Ectodermal cell (in vitro differentiated cells): ENCODE measurements at regions not wholly inside any gene's neighbourhood (a gene's known extent, or its start where the extent isn't known, plus 50 kb on each side); places are given as distances from the start of the nearest gene placed in this dataset.

Experiments
- H3K27ac ChIP-seq: 2 replicates; pipeline ENCODE4 v1.7.0; 2013; ENCODE audit warnings: mild to moderate bottlenecking, low read depth, low read length; ENCODE audit not compliant: insufficient read depth, poor library complexity, severe bottlenecking
- H3K27me3 ChIP-seq: 2 replicates; pipeline ENCODE4 v1.7.0; 2013; ENCODE audit warnings: mild to moderate bottlenecking, low read length; ENCODE audit not compliant: insufficient read depth, control insufficient read depth, poor library complexity, severe bottlenecking
- H3K36me3 ChIP-seq: one replicate; pipeline ENCODE4 v1.7.0; 2013; ENCODE audit warnings: low read length; ENCODE audit not compliant: control insufficient read depth, insufficient read depth
- H3K4me1 ChIP-seq: one replicate; pipeline ENCODE4 v1.7.0; 2013; ENCODE audit warnings: low read length; ENCODE audit not compliant: control insufficient read depth, insufficient read depth
- H3K4me3 ChIP-seq: 2 replicates; pipeline ENCODE4 v1.7.0; 2013; ENCODE audit warnings: low read depth, low read length, control low read depth; ENCODE audit not compliant: insufficient read depth
- H3K9me3 ChIP-seq: 2 replicates; pipeline ENCODE4 v1.7.0; 2013; ENCODE audit warnings: mild to moderate bottlenecking, low read length, moderate library complexity; ENCODE audit not compliant: control insufficient read depth
- WGBS, 2 experiments: methylation state at CpG; one replicate each; pipeline ENCODE4 v1.1.7; 2013; ENCODE audit warnings: missing lambda C conversion rate in 2 of 2; 5-methylcytosine and 5-hydroxymethylcytosine counted together

- 95 to 96% methylated on average over 2 of the region's 2 CpGs for WGBS, 2 experiments
- H3K9me3 ChIP-seq = no peaks in the 10 kb centered on the region
- no peaks in the 10 kb centered on the region for H3K4me1 ChIP-seq
- no peak overlapping the region for H3K27ac ChIP-seq
- H3K4me3 ChIP-seq = no peak overlapping the region
- no peaks in the 10 kb centered on the region for H3K27me3 ChIP-seq
- no peaks in the 10 kb centered on the region for H3K36me3 ChIP-seq
Measured at GRCh38 chr1:94650301-94650700, 108.7 kb upstream of the F3 start.

- no peak overlapping the region for H3K27ac ChIP-seq
- H3K9me3 ChIP-seq = no peaks in the 10 kb centered on the region
- WGBS, 2 experiments = 92 to 96% methylated on average over 12 to 14 of the region's 14 CpGs
- H3K4me1 ChIP-seq = no peaks in the 10 kb centered on the region
- no peaks in the 10 kb centered on the region for H3K36me3 ChIP-seq
- H3K27me3 ChIP-seq = no peaks in the 10 kb centered on the region
- no peak overlapping the region for H3K4me3 ChIP-seq
Measured at GRCh38 chr1:94648225-94649007, 106.9 kb upstream of the F3 start.

- H3K27me3 ChIP-seq = no peaks in the 10 kb centered on the region
- no peak overlapping the region for H3K4me3 ChIP-seq
- no peak overlapping the region for H3K27ac ChIP-seq
- WGBS, 2 experiments = 89 to 92% methylated on average over 5 to 6 of the region's 6 CpGs
- H3K36me3 ChIP-seq = no peaks in the 10 kb centered on the region
- H3K4me1 ChIP-seq = no peaks in the 10 kb centered on the region
- no peaks in the 10 kb centered on the region for H3K9me3 ChIP-seq
Measured at GRCh38 chr1:94646786-94647555, 105.4 kb upstream of the F3 start.

DNA sequence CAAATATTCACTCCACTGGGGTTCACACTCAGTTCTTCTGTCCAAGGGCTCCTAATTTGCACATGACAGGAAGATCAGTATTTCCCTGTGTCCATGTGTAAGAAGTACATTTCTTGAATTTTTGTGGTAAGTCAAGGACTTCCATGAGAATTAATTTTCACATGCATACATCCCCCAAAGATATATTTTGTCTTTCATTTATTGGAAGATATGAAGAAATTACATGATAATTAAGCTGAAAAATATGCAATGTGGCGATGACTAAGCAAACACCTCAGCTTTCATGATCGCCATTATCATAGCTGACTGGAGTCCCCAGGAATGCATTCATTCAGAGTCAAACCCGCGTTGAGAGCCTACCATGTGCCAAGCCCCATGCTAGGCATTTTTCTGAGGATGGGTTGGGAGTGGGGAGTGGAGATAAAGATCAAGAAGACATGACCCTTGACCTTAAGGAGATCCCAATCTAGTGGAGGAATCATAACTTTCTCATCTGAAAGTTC is 104.6 kb upstream of the F3 start:
- Histone ChIP-seq H3K27me3 (no peaks in the 10 kb centered on the region), H3K9me3 (no peaks in the 10 kb centered on the region), H3K36me3 (no peaks in the 10 kb centered on the region), H3K27ac (no peak overlapping the region), H3K4me3 (no peak overlapping the region), H3K4me1 (no peaks in the 10 kb centered on the region)
- 88 to 89% methylated on average over 4 of the region's 4 CpGs for WGBS, 2 experiments

DNA sequence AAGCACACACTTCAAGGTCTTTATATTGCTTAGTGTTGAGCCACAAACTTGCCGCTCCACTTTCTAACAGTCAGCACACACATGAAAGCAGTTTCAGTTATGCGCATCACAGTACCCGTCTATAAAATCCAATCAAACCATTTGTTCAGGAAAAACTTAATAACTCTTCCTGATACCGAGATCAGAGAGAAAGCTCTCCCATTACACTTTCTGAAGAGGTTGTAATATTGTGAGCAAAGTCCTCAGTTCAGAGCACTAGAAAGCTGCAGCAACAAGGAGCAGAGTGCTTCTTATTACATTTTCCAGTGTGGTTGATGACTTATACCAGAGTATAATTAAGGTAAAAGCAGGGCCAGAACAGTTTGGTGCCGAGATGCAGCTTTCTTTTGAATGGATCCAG is 102.8 kb upstream of the F3 start:
- 95% methylated on average over 5 of the region's 5 CpGs for WGBS, 2 experiments
- no peaks in the 10 kb centered on the region for H3K36me3 ChIP-seq
- H3K4me3 ChIP-seq = no peak overlapping the region
- no peaks in the 10 kb centered on the region for H3K27me3 ChIP-seq
- H3K27ac ChIP-seq = no peak overlapping the region
- H3K4me1 ChIP-seq = no peaks in the 10 kb centered on the region
- no peaks in the 10 kb centered on the region for H3K9me3 ChIP-seq

DNA sequence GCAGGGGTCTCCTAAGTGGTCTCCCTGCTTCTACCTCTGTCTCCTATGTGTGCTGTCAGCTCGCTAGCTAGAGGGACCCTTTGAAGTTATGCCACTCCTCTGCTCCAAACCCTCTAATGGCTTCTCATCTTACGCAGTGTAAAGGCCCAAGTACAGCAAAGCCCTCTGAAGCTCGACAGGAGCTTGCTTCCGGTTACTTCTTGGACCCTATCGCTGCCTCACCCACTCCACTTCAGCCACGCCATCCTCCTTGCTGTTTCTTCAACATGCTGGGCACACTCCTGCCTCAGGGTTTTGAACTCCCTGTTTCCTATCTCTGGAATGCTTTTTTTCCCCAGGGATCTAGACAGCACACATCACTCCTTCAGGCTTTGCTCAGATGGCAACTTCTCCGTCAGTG is 102.3 kb upstream of the F3 start:
- 84 to 90% methylated on average over 7 of the region's 7 CpGs for WGBS, 2 experiments
- H3K36me3 ChIP-seq = no peaks in the 10 kb centered on the region
- H3K4me1 ChIP-seq = no peaks in the 10 kb centered on the region
- no peak overlapping the region for H3K27ac ChIP-seq
- no peaks in the 10 kb centered on the region for H3K9me3 ChIP-seq
- H3K4me3 ChIP-seq = no peak overlapping the region
- H3K27me3 ChIP-seq = no peaks in the 10 kb centered on the region

DNA sequence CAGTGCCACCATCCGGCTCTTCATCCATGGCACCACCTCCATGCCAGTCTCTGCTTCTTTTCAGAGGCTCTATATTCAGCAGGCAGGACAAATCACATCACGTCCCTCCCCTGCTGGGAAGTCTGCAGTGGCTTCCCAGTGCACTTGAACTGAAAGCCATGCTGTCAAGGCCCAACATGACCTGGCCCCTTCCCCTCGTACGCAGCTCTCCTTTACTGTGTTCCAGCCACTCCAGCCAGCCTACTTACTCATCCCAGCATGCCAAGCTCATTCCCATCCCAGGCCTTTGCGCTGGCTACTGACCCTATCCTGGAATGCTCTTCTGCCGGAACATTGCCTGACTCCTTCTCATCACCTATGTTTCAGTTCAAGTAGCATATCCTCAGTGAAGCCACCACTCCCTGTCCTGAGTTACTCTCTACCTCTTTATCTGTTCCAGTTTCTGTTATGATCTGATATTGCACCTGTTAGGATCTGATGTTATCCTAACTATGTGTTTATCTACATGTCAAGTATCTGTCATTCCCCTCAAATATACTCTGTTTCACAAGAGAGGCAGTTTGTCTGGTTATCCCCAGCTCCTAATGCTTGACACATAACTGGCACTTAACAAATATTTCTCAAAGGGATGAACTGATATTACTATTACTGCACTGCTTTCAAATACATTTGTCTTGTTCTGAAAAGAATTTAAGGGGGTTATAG is 101.2 kb upstream of the F3 start:
- 75 to 78% methylated on average over 6 of the region's 6 CpGs for WGBS, 2 experiments
- Histone ChIP-seq H3K36me3 (no peaks in the 10 kb centered on the region), H3K9me3 (no peaks in the 10 kb centered on the region), H3K4me1 (no peaks in the 10 kb centered on the region), H3K27ac (no peak overlapping the region), H3K4me3 (no peak overlapping the region), H3K27me3 (no peaks in the 10 kb centered on the region)

- WGBS, 2 experiments = 96% methylated on average over 6 of the region's 6 CpGs
Measured at GRCh38 chr1:94641990-94642389, 100.4 kb upstream of the F3 start.

DNA sequence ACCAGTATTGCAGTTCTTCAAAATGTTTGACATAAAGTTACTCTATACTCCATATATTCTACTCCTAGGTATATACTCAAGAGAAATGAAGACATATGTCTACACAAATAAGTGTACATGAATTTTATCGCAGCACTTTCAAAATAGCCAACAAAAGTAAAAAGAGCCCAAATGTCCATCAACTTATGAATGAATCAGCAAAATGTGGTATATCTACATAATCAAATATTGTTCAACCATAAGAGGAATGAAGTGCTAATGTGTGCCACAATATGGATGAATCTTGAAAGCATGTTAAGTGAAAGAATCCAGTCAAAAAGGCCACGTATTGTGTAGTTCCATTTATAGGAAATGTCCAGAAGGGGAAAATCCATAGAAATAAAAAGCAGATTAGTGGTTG is 98.6 kb upstream of the F3 start:
- Histone ChIP-seq H3K27ac (no peak overlapping the region), H3K9me3 (no peaks in the 10 kb centered on the region), H3K4me3 (no peak overlapping the region), H3K27me3 (no peaks in the 10 kb centered on the region), H3K4me1 (peaks cover 5% of the 10 kb centered on the region), H3K36me3 (no peaks in the 10 kb centered on the region)
- WGBS, 2 experiments = 90 to 94% methylated on average over 1 of the region's 2 CpGs

More at GRCh38 chr1:94641990-94642389, 100.4 kb upstream of the F3 start:
- Histone ChIP-seq H3K4me3 (no peak overlapping the region), H3K4me1 (no peaks in the 10 kb centered on the region), H3K27ac (no peak overlapping the region), H3K36me3 (no peaks in the 10 kb centered on the region), H3K9me3 (no peaks in the 10 kb centered on the region), H3K27me3 (no peaks in the 10 kb centered on the region)

DNA sequence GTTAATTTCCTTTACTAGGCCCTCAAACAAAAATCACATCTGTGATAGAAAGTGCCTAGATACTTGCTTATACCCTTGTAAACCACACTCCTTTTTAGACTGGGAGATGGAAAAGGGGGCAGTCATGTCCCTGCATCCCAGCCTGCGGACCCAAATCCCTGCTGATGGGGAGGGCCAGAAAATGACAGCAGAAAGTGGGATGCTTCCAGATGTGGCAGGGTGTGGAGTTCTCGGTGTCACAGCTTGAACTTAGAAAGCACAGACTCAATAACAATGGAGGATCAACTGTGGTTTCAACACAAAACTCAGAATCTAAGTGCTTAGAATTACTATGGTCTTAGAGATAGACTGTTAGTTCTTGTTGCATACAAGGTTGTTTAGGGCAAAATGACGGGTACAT is 95.6 kb upstream of the F3 start:
- peaks cover 5% of the 10 kb centered on the region for H3K4me1 ChIP-seq
- H3K9me3 ChIP-seq = no peaks in the 10 kb centered on the region
- 87 to 90% methylated on average over 3 of the region's 3 CpGs for WGBS, 2 experiments
- no peak overlapping the region for H3K27ac ChIP-seq
- no peak overlapping the region for H3K4me3 ChIP-seq
- H3K27me3 ChIP-seq = no peaks in the 10 kb centered on the region
- no peaks in the 10 kb centered on the region for H3K36me3 ChIP-seq
